Spleen (tissue), 7 donors: ENCODE measurements at regions not wholly inside any gene's neighbourhood (a gene's known extent, or its start where the extent isn't known, plus 50 kb on each side); places are given as distances from the start of the nearest gene placed in this dataset.

Experiments
- CTCF ChIP-seq, 11 experiments: fragments of 200-600 bp in 7 of 11; fragments of 450-650 bp in 4 of 11; sonication (generic) in 4 of 11; IDR thresholded peaks in 8 of 11; conservative IDR thresholded peaks in 3 of 11; 1 replicate in 7 of 11; 2 replicates in 4 of 11; pipeline versions ENCODE4 v1.4.0 to v1.8.0; 2016 to 2021; ENCODE audit warnings: antibody characterized with exemption in 11 of 11, inconsistent platforms in 4 of 11, mild to moderate bottlenecking in 1 of 11
- POLR2A ChIP-seq, 3 donors: fragments of 450-650 bp; IDR thresholded peaks; one replicate each; pipeline ENCODE4 v1.5.1; 2017; ENCODE audit warnings: antibody characterized with exemption in 3 of 3, mild to moderate bottlenecking in 1 of 3
- POLR2AphosphoS5 ChIP-seq, 3 donors: sonication (generic); formaldehyde crosslinking; IDR thresholded peaks; one replicate each; pipeline ENCODE4 v1.5.1; 2017; ENCODE audit warnings: antibody characterized with exemption in 3 of 3
- donor health status: DM: no; HTN: no; CAD: no; lungs with moderate emphysema.
- donor health status: DM: no; HTN: no; CAD: no.
- donor health status: DM: no; HTN: no; CAD: no.

DNA sequence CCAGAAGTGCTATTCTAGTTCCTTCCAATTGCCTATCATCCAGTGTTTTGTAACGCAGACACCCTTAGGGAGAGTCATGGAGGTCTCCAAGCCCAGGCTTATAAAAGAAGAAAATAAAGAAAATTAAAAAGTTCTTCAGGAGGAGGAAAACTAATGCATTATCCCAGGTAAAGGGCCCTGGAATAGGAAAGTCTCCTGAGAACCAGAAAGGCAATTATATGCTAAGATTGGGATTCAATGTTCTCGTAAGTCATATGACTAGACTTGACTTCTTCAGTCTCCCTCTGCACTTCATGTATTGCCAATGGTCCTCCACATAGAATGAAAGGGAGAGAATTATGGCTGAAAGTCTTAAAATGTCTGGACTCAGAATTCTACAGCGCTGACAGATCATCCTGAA, 154.4 kb upstream of the STK32A start:
- TF ChIP-seq CTCF (IDR thresholded peaks at IDR 0.05 in 8 of 11, conservative IDR thresholded peaks at IDR 0.05 in 3 of 11) (no peak), POLR2A (IDR thresholded peaks at IDR 0.05) (no peak), POLR2AphosphoS5 (IDR thresholded peaks at IDR 0.05) (no peak)
